H9 (cell line): ENCODE measurements at regions not wholly inside any gene's neighbourhood (a gene's known extent, or its start where the extent isn't known, plus 50 kb on each side); places are given as distances from the start of the nearest gene placed in this dataset.

Experiments used
- DNase-seq: peaks from one replicate; pipeline ENCODE4 v3.0.0-alpha.2; 2017
- H2AFZ ChIP-seq: one replicate; pipeline ENCODE4 v1.6.1; 2013; ENCODE audit warnings: mild to moderate bottlenecking, low read length, control low read depth, moderate library complexity
- H2AK5ac ChIP-seq: 2 replicates; pipeline ENCODE4 v1.6.1; 2013; ENCODE audit warnings: low read length, control low read depth, mixed read lengths; ENCODE audit not compliant: insufficient read length
- H2BK120ac ChIP-seq: one replicate; pipeline ENCODE4 v1.6.1; 2013; ENCODE audit warnings: low read depth, mild to moderate bottlenecking, low read length, control low read depth, inconsistent platforms; ENCODE audit not compliant: poor library complexity, severe bottlenecking
- H2BK12ac ChIP-seq: 2 replicates; pipeline ENCODE4 v1.6.1; 2013; ENCODE audit warnings: low read length, control low read depth, mixed read lengths, low read depth; ENCODE audit not compliant: insufficient read length
- H2BK15ac ChIP-seq: 2 replicates; pipeline ENCODE4 v1.6.1; 2013; ENCODE audit warnings: low read depth, low read length, control low read depth
- H2BK20ac ChIP-seq: one replicate; pipeline ENCODE4 v1.6.1; 2013; ENCODE audit warnings: low read depth, mild to moderate bottlenecking, low read length, control low read depth, inconsistent platforms; ENCODE audit not compliant: poor library complexity, severe bottlenecking
- H2BK5ac ChIP-seq: 2 replicates; pipeline ENCODE4 v1.6.1; 2013; ENCODE audit warnings: low read length, control low read depth, mixed read lengths; ENCODE audit not compliant: insufficient read length
- H3K14ac ChIP-seq: 2 replicates; pipeline ENCODE4 v1.6.1; 2013; ENCODE audit warnings: low read length, control low read depth; ENCODE audit not compliant: insufficient read depth
- H3K18ac ChIP-seq: 2 replicates; pipeline ENCODE4 v1.6.1; 2013; ENCODE audit warnings: low read depth, mild to moderate bottlenecking, mixed read lengths, low read length, control low read depth; ENCODE audit not compliant: insufficient read length
- H3K23ac ChIP-seq: 2 replicates; pipeline ENCODE4 v1.6.1; 2013; ENCODE audit warnings: low read length, control low read depth, mixed read lengths, low read depth; ENCODE audit not compliant: insufficient read length
- H3K23me2 ChIP-seq: 2 replicates; pipeline ENCODE4 v1.6.1; 2013; ENCODE audit warnings: low read depth, mild to moderate bottlenecking, mixed read lengths, low read length, control low read depth; ENCODE audit not compliant: insufficient read length, poor library complexity, severe bottlenecking
- H3K27ac ChIP-seq: 2 replicates; pipeline ENCODE4 v1.5.1; 2013; ENCODE audit warnings: low read length, control low read depth, mixed read lengths, low read depth; ENCODE audit not compliant: insufficient read length
- H3K27me3 ChIP-seq: 2 replicates; pipeline ENCODE4 v1.6.1; 2013; ENCODE audit warnings: low read length, control low read depth, inconsistent platforms; ENCODE audit not compliant: insufficient read depth
- H3K4ac ChIP-seq: 2 replicates; pipeline ENCODE4 v1.6.1; 2013; ENCODE audit warnings: low read depth, mild to moderate bottlenecking, control low read depth, inconsistent platforms, low read length, moderate library complexity
- H3K4me1 ChIP-seq: 2 replicates; pipeline ENCODE4 v1.6.1; 2013; ENCODE audit warnings: low read length, control low read depth, inconsistent platforms; ENCODE audit not compliant: insufficient read depth
- H3K4me2 ChIP-seq: 2 replicates; pipeline ENCODE4 v1.6.1; 2013; ENCODE audit warnings: low read length, control low read depth, mixed read lengths; ENCODE audit not compliant: insufficient read length, insufficient read depth
- H3K56ac ChIP-seq: 2 replicates; pipeline ENCODE4 v1.6.1; 2013; ENCODE audit warnings: low read depth, mild to moderate bottlenecking, mixed read lengths, low read length, control low read depth; ENCODE audit not compliant: insufficient read length
- H3K79me1 ChIP-seq: 2 replicates; pipeline ENCODE4 v1.6.1; 2013; ENCODE audit warnings: low read depth, mild to moderate bottlenecking, moderate library complexity, low read length, control low read depth, inconsistent platforms; ENCODE audit not compliant: insufficient read depth, poor library complexity, severe bottlenecking
- H3K79me2 ChIP-seq: 2 replicates; pipeline ENCODE4 v1.6.1; 2013; ENCODE audit warnings: low read length, control low read depth, inconsistent platforms; ENCODE audit not compliant: insufficient read depth
- H3K9ac ChIP-seq: 2 replicates; pipeline ENCODE4 v1.6.1; 2013; ENCODE audit warnings: low read length, control low read depth, mixed read lengths; ENCODE audit not compliant: insufficient read length; ENCODE audit errors: extremely low read depth
- H3K9me3 ChIP-seq: one replicate; pipeline ENCODE4 v1.6.1; 2013; ENCODE audit warnings: low read depth, low read length, inconsistent platforms; ENCODE audit not compliant: control insufficient read depth
- H3T11ph ChIP-seq: one replicate; pipeline ENCODE4 v1.6.1; 2013; ENCODE audit warnings: mild to moderate bottlenecking, low read length, control low read depth, inconsistent platforms
- H4K20me1 ChIP-seq: one replicate; pipeline ENCODE4 v1.6.1; 2013; ENCODE audit not compliant: control insufficient read depth, insufficient read length, insufficient read depth
- H4K5ac ChIP-seq: 2 replicates; pipeline ENCODE4 v1.6.1; 2013; ENCODE audit warnings: low read depth, mild to moderate bottlenecking, mixed read lengths, low read length, control low read depth; ENCODE audit not compliant: insufficient read length
- H4K8ac ChIP-seq: replicated peaks from 2 replicates; pipeline ENCODE4 v1.6.1; 2013; ENCODE audit warnings: low read length, control low read depth, mixed read lengths, low read depth; ENCODE audit not compliant: insufficient read length
- H4K91ac ChIP-seq: 2 replicates; pipeline ENCODE4 v1.6.1; 2013; ENCODE audit warnings: low read depth, mild to moderate bottlenecking, moderate library complexity, mixed read lengths, low read length, control low read depth; ENCODE audit not compliant: insufficient read length
- H3K27ac Mint-ChIP-seq, 3 experiments: 2 replicates in 2 of 3; 3 replicates in 1 of 3; pipeline ENCODE4 v1.8.0; 2020 to 2021; ENCODE audit warnings: mixed read lengths in 3 of 3, mild to moderate bottlenecking in 1 of 3, moderate library complexity in 1 of 3
- H3K27me3 Mint-ChIP-seq: 2 replicates; pipeline ENCODE4 v1.8.0; 2021; ENCODE audit warnings: low read depth, mild to moderate bottlenecking, moderate library complexity, mixed read lengths
- H3K36me3 Mint-ChIP-seq, 3 experiments: 2 replicates in 2 of 3; 3 replicates in 1 of 3; pipeline ENCODE4 v1.8.0; 2020 to 2021; ENCODE audit warnings: low read depth in 3 of 3, mixed read lengths in 3 of 3; ENCODE audit not compliant: insufficient read depth in 1 of 3
- H3K4me1 Mint-ChIP-seq, 2 experiments: 2 replicates each; pipeline ENCODE4 v1.8.0; 2020; ENCODE audit warnings: mixed read lengths in 2 of 2
- H3K4me3 Mint-ChIP-seq, 2 experiments: 2 replicates in 1 of 2; 3 replicates in 1 of 2; pipeline ENCODE4 v1.8.0; 2020 to 2021; ENCODE audit warnings: mild to moderate bottlenecking in 2 of 2, mixed read lengths in 2 of 2, moderate library complexity in 1 of 2
- H3K9me3 Mint-ChIP-seq, 2 experiments: 2 replicates in 1 of 2; 3 replicates in 1 of 2; pipeline ENCODE4 v1.8.0; 2020; ENCODE audit warnings: mild to moderate bottlenecking in 2 of 2, mixed read lengths in 2 of 2, moderate library complexity in 1 of 2
- WGBS: extraction: QIAGEN DNeasy Blood & Tissue Kit; methylation state at CpG from one replicate; pipeline ENCODE4 v1.1.7; 2013; ENCODE audit warnings: missing lambda C conversion rate, low lambda C conversion rate, mixed read lengths; ENCODE audit not compliant: insufficient read length; ENCODE audit errors: extremely low coverage; 5-methylcytosine and 5-hydroxymethylcytosine counted together
- TF ChIP-seq, protein P1 (sequence below): fragments of 200-600 bp; sonication (generic); conservative IDR thresholded peaks from 3 replicates; pipeline ENCODE4 v1.8.0; 2021; ENCODE audit warnings: antibody characterized with exemption, mild to moderate bottlenecking

DNA sequence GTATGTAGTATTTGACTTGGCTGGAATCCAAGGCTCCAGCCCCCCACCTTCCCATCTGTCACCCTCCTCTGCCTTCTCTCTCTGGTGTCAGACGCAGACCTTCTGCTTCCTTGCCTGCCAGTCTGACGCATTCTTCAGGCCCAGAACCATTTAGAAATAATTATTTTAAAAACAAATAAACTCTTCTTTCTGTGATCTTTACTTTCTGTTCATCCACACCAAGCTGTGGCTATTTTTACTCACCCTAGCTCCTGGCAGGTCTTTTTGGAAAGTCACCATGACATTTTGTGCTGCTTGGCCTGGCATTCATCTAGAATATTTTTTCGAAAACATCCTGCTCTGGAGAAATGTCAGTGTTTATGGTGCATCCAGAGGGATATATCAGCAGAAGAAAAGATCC lies 330.7 kb upstream of the ASIC2 start:
- H3K27me3 Mint-ChIP-seq = peaks cover 2% of the 10 kb centered on the region
- no peaks in the 10 kb centered on the region for H3K79me1 ChIP-seq
- no peak overlapping the region for H2BK120ac ChIP-seq
- no peaks in the 10 kb centered on the region for H3K23me2 ChIP-seq
- no peak overlapping the region for H3K9ac ChIP-seq
- no peaks in the 10 kb centered on the region for H4K20me1 ChIP-seq
- no CpG with 5 or more reads among the region's 3 CpGs for WGBS
- H3K36me3 Mint-ChIP-seq = no peaks in the 10 kb centered on the region
- no peak overlapping the region for H2BK12ac ChIP-seq
- H2AK5ac ChIP-seq = no peak overlapping the region
- H3K14ac ChIP-seq = no peak overlapping the region
- H3K27me3 ChIP-seq = no peaks in the 10 kb centered on the region
- H2AFZ ChIP-seq = no peak overlapping the region
- no peak overlapping the region for H3K4me3 Mint-ChIP-seq
- TF ChIP-seq, protein P1, sequence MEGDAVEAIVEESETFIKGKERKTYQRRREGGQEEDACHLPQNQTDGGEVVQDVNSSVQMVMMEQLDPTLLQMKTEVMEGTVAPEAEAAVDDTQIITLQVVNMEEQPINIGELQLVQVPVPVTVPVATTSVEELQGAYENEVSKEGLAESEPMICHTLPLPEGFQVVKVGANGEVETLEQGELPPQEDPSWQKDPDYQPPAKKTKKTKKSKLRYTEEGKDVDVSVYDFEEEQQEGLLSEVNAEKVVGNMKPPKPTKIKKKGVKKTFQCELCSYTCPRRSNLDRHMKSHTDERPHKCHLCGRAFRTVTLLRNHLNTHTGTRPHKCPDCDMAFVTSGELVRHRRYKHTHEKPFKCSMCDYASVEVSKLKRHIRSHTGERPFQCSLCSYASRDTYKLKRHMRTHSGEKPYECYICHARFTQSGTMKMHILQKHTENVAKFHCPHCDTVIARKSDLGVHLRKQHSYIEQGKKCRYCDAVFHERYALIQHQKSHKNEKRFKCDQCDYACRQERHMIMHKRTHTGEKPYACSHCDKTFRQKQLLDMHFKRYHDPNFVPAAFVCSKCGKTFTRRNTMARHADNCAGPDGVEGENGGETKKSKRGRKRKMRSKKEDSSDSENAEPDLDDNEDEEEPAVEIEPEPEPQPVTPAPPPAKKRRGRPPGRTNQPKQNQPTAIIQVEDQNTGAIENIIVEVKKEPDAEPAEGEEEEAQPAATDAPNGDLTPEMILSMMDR = no peak
- no peaks in the 10 kb centered on the region for H3K9me3 Mint-ChIP-seq
- DNase-seq = no peak
- no peak overlapping the region for H3K4ac ChIP-seq
- H4K8ac ChIP-seq = no peak overlapping the region
- no peak overlapping the region for H3K4me2 ChIP-seq
- H4K5ac ChIP-seq = no peak overlapping the region
- no peaks in the 10 kb centered on the region for H3K9me3 ChIP-seq
- no peak overlapping the region for H2BK15ac ChIP-seq
- no peak overlapping the region for H4K91ac ChIP-seq
- H3T11ph ChIP-seq = no peak overlapping the region
- H3K4me1 Mint-ChIP-seq = peaks cover 2% of the 10 kb centered on the region in 2 experiments; a peak in 2 of 4 replicates
- H3K79me2 ChIP-seq = no peaks in the 10 kb centered on the region
- no peak overlapping the region for H3K23ac ChIP-seq
- H3K4me1 ChIP-seq = no peaks in the 10 kb centered on the region
- no peak overlapping the region for H3K27ac ChIP-seq
- no peak overlapping the region for H2BK5ac ChIP-seq
- H3K27ac Mint-ChIP-seq = no peak overlapping the region
- H3K56ac ChIP-seq = no peak overlapping the region
- H3K18ac ChIP-seq = no peak overlapping the region
- H2BK20ac ChIP-seq = no peak overlapping the region
